Neuronal stem cell (in vitro differentiated cells): ENCODE measurements at regions not wholly inside any gene's neighbourhood (a gene's known extent, or its start where the extent isn't known, plus 50 kb on each side); places are given as distances from the start of the nearest gene placed in this dataset.

Source experiments
- DNase-seq: peaks from one replicate; pipeline ENCODE4 v3.0.0-alpha.2; 2013; ENCODE audit warnings: low spot score
- H2AFZ ChIP-seq: one replicate; pipeline ENCODE4 v1.6.1; 2013; ENCODE audit warnings: mild to moderate bottlenecking, low read length, inconsistent platforms
- H2AK5ac ChIP-seq: 2 replicates; pipeline ENCODE4 v1.6.1; 2013; ENCODE audit warnings: low read depth, mild to moderate bottlenecking, inconsistent platforms, low read length, moderate library complexity, mixed read lengths
- H2BK120ac ChIP-seq: 2 replicates; pipeline ENCODE4 v1.6.1; 2013; ENCODE audit warnings: low read depth, mild to moderate bottlenecking, inconsistent platforms, low read length, moderate library complexity, mixed read lengths
- H2BK12ac ChIP-seq: one replicate; pipeline ENCODE4 v1.6.1; 2013; ENCODE audit warnings: low read length, inconsistent platforms
- H2BK15ac ChIP-seq: 2 replicates; pipeline ENCODE4 v1.6.1; 2013; ENCODE audit warnings: mild to moderate bottlenecking, low read length, inconsistent platforms, mixed read lengths
- H2BK5ac ChIP-seq: one replicate; pipeline ENCODE4 v1.6.1; 2013; ENCODE audit warnings: inconsistent platforms, mild to moderate bottlenecking, low read length, moderate library complexity
- H3K14ac ChIP-seq: one replicate; pipeline ENCODE4 v1.6.1; 2013; ENCODE audit warnings: low read length, inconsistent platforms
- H3K18ac ChIP-seq: 2 replicates; pipeline ENCODE4 v1.6.1; 2013; ENCODE audit warnings: low read length, inconsistent platforms
- H3K23ac ChIP-seq: 2 replicates; pipeline ENCODE4 v1.6.1; 2013; ENCODE audit warnings: low read depth, mild to moderate bottlenecking, mixed read lengths, low read length, inconsistent platforms; ENCODE audit not compliant: poor library complexity
- H3K27ac ChIP-seq: replicated peaks from 3 replicates; pipeline ENCODE4 v1.5.1; 2013; ENCODE audit warnings: low read length, inconsistent platforms
- H3K27me3 ChIP-seq, 3 experiments: 2 replicates each; pipeline ENCODE4 v1.6.1; 2013; ENCODE audit warnings: low read length in 3 of 3, mild to moderate bottlenecking in 2 of 3, inconsistent platforms in 1 of 3, low read depth in 1 of 3, mixed read lengths in 1 of 3, moderate library complexity in 1 of 3; ENCODE audit not compliant: control insufficient read depth in 3 of 3, insufficient read depth in 3 of 3
- H3K36me3 ChIP-seq, 2 donors: replicated peaks in 1 of 2; 2 replicates each; pipeline ENCODE4 v1.6.1; 2013; ENCODE audit warnings: low read length in 2 of 2; ENCODE audit not compliant: control insufficient read depth in 2 of 2, insufficient read depth in 2 of 2
- H3K4ac ChIP-seq: 2 replicates; pipeline ENCODE4 v1.6.1; 2013; ENCODE audit warnings: inconsistent platforms, mild to moderate bottlenecking, low read length, moderate library complexity
- H3K4me1 ChIP-seq, 2 donors: 1 replicate in 1 of 2; 2 replicates in 1 of 2; pipeline ENCODE4 v1.6.1; 2013; ENCODE audit warnings: low read length in 2 of 2, low read depth in 1 of 2; ENCODE audit not compliant: control insufficient read depth in 2 of 2, insufficient read depth in 1 of 2
- H3K4me2 ChIP-seq: one replicate; pipeline ENCODE4 v1.6.1; 2013; ENCODE audit warnings: mild to moderate bottlenecking, low read length, inconsistent platforms; ENCODE audit not compliant: insufficient read depth, poor library complexity, severe bottlenecking
- H3K4me3 ChIP-seq, 2 donors: 2 replicates each; pipeline ENCODE4 v1.5.1; 2013; ENCODE audit warnings: low read length in 2 of 2, mild to moderate bottlenecking in 2 of 2, inconsistent platforms in 1 of 2, moderate library complexity in 1 of 2
- H3K79me1 ChIP-seq: one replicate; pipeline ENCODE4 v1.6.1; 2013; ENCODE audit warnings: low read depth, mild to moderate bottlenecking, inconsistent platforms, low read length, moderate library complexity
- H3K9ac ChIP-seq: one replicate; pipeline ENCODE4 v1.6.1; 2013; ENCODE audit warnings: mild to moderate bottlenecking, low read depth, low read length, inconsistent platforms; ENCODE audit not compliant: poor library complexity
- H3K9me3 ChIP-seq, 2 donors: replicated peaks in 1 of 2; 2 replicates each; pipeline versions ENCODE3 to v1.6.1; 2013; ENCODE audit warnings: low read length in 2 of 2, mild to moderate bottlenecking in 2 of 2, inconsistent platforms in 1 of 2, low read depth in 1 of 2, mixed read lengths in 1 of 2, moderate library complexity in 1 of 2; ENCODE audit not compliant: control insufficient read depth in 2 of 2, insufficient read depth in 1 of 2
- H4K8ac ChIP-seq: one replicate; pipeline ENCODE4 v1.6.1; 2013; ENCODE audit warnings: low read depth, mild to moderate bottlenecking, inconsistent platforms, low read length, moderate library complexity
- H4K91ac ChIP-seq: one replicate; pipeline ENCODE4 v1.6.1; 2013; ENCODE audit warnings: low read length, low read depth, mild to moderate bottlenecking, inconsistent platforms; ENCODE audit not compliant: poor library complexity
- WGBS, 2 donors: extraction: QIAGEN DNeasy Blood & Tissue Kit; methylation state at CpG; one replicate each; pipeline ENCODE4 v1.1.7; 2013; ENCODE audit warnings: missing lambda C conversion rate in 2 of 2, mixed read lengths in 1 of 2; ENCODE audit not compliant: insufficient read length in 2 of 2, insufficient replicate concordance in 1 of 2; ENCODE audit errors: extremely low coverage in 2 of 2; 5-methylcytosine and 5-hydroxymethylcytosine counted together

DNA sequence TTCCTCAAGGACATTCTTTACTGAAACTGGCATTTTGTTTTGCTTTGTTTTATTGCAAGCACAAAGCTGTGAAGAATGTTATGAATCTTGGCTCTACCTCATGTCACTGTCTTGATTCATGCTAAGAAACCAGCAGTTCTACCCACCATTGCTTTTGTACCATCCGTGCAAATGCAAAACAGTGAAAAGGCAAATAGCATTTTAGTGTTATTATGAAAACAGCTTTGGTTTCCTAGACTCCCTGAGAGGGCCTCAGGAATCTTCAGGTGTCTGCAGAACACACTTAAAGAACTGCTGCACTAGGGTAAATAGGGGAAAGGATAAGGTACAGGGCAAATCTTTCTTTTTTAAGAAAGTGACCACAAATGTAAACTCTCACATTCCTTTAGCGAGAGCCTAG lies 318.9 kb downstream of the AHR start:
- Histone ChIP-seq H2BK5ac (no peak overlapping the region), H2BK15ac (no peak overlapping the region), H3K79me1 (no peaks in the 10 kb centered on the region), H3K18ac (no peak overlapping the region), H4K8ac (no peak overlapping the region), H3K4me3 (no peak overlapping the region), H3K4ac (no peak overlapping the region), H3K9me3 (no peaks in the 10 kb centered on the region), H2BK120ac (no peak overlapping the region), H2AFZ (no peak overlapping the region), H3K36me3 (no peaks in the 10 kb centered on the region), H3K4me2 (no peak overlapping the region), H3K9ac (no peak overlapping the region), H3K4me1 (no peaks in the 10 kb centered on the region), H3K27me3 (peaks cover 0 to 2% (median 0%) of the 10 kb centered on the region in 3 experiments), H2AK5ac (no peak overlapping the region), H4K91ac (no peak overlapping the region), H3K27ac (no peak overlapping the region), H2BK12ac (no peak overlapping the region), H3K23ac (no peak overlapping the region), H3K14ac (no peak overlapping the region)
- no CpG with 5 or more reads among the region's 2 CpGs for WGBS, 2 donors
- DNase-seq = no peak

DNA sequence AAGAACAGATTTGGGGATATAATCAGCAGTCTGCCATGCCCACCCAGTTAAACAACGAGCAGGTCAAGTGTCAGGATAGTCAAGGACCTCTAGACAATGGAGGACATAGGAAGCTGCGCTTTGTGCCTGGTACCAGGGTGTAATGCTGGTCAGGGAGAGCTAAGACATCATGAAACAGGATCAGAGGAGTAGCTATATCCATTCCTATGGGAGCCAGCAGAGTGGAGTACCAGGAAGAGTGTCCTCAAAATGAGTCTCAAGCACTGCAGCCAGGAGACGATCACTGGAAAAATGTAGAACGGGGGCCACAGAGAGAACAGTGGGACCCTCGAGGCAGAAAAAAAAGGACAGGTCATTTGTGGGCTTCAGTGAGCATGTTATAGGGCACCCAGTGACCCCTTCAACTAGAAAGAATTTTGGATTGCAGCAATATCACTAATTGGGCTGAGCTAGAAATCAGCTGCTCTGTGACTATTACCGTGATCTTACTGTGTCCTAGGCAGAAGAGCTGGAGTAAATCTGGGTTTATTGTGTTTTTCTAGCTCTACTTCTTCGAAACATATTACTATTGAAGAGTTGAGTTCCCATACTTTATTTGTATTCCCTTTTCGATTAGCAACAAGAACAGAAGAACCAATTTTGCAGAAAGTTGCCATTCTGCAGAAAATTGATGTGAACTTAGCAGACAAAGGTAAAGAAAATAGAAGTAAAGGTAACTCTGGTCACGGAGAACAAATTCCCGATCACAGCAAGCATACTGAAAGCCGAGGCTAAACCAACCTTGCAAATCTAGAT lies 319.6 kb downstream of the AHR start:
- Histone ChIP-seq H2BK120ac (no peak overlapping the region), H2BK12ac (no peak overlapping the region), H2BK5ac (no peak overlapping the region), H4K8ac (no peak overlapping the region), H3K4me2 (no peak overlapping the region), H3K9me3 (no peaks in the 10 kb centered on the region), H2AFZ (no peak overlapping the region), H2BK15ac (no peak overlapping the region), H2AK5ac (no peak overlapping the region), H4K91ac (no peak overlapping the region), H3K36me3 (no peaks in the 10 kb centered on the region), H3K14ac (no peak overlapping the region), H3K27ac (no peak overlapping the region), H3K23ac (no peak overlapping the region), H3K4me3 (no peak overlapping the region), H3K4me1 (no peaks in the 10 kb centered on the region), H3K9ac (no peak overlapping the region), H3K79me1 (no peaks in the 10 kb centered on the region), H3K27me3 (peaks cover 0 to 2% (median 0%) of the 10 kb centered on the region in 3 experiments), H3K18ac (no peak overlapping the region), H3K4ac (no peak overlapping the region)
- no CpG with 5 or more reads among the region's 11 CpGs for WGBS, 2 donors
- DNase-seq = no peak

DNA sequence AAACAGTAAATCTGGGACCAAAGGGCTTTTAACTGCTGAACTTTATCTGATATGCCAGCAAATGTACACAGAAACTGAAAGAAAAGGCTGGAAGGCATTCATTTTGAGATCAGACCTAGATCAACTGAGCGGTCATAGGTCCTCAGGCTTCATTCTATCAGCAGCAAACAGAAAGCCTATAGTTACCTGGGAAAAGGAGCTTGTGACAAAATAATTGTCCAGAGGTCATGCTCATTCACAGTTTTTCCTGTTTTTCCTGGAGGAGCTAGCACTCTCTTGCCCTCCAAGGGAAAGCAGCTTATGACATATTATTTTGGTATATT lies 320.2 kb downstream of the AHR start:
- Histone ChIP-seq H3K9ac (no peak overlapping the region), H2AK5ac (no peak overlapping the region), H2BK12ac (no peak overlapping the region), H4K91ac (no peak overlapping the region), H3K27me3 (peaks cover 0 to under 1% (median 0%) of the 10 kb centered on the region in 3 experiments), H3K36me3 (no peaks in the 10 kb centered on the region), H3K9me3 (no peaks in the 10 kb centered on the region), H3K79me1 (no peaks in the 10 kb centered on the region), H3K4me3 (no peak overlapping the region), H2AFZ (no peak overlapping the region), H3K4ac (no peak overlapping the region), H2BK15ac (no peak overlapping the region), H3K14ac (no peak overlapping the region), H3K23ac (no peak overlapping the region), H3K18ac (no peak overlapping the region), H2BK5ac (no peak overlapping the region), H4K8ac (no peak overlapping the region), H3K27ac (no peak overlapping the region), H3K4me2 (no peak overlapping the region), H2BK120ac (no peak overlapping the region), H3K4me1 (no peaks in the 10 kb centered on the region)
- no CpG with 5 or more reads among the region's 1 CpG for WGBS, 2 donors
- DNase-seq = no peak

DNA sequence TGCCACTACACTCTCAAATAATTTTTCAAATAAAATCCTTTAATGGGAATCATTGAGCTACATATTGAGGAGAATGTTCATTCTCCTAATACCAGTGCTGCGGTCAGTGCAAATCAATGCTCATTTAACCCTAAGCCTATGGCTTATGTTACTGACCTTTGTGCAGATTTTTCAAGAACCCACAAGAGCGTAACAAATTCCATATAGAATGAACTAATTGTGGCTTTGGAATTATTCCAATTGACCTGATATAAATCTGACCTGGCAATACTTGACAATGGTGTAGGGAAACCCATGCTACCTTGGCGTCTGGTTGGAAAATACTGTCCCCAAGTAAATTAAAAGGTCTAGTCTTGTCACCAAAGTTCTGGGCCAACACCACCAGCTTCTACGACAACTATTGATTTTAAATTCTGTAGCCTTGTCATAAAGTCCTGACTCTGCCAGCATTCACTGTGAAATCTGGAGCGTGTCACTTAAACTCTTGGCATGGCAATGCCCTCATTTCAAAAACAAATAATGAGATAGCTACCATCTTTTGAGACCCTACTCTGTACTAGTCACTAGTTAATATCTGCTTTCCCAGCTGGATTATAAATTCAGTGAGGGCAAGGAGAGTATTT lies 320.9 kb downstream of the AHR start:
- Histone ChIP-seq H2AFZ (no peak overlapping the region), H2BK120ac (no peak overlapping the region), H3K9me3 (no peaks in the 10 kb centered on the region), H4K91ac (no peak overlapping the region), H4K8ac (no peak overlapping the region), H2AK5ac (no peak overlapping the region), H2BK15ac (no peak overlapping the region), H2BK5ac (no peak overlapping the region), H3K4me1 (no peaks in the 10 kb centered on the region), H3K23ac (no peak overlapping the region), H3K4ac (no peak overlapping the region), H3K36me3 (no peaks in the 10 kb centered on the region), H3K14ac (no peak overlapping the region), H3K79me1 (no peaks in the 10 kb centered on the region), H3K27me3 (no peaks in the 10 kb centered on the region), H2BK12ac (no peak overlapping the region), H3K4me2 (no peak overlapping the region), H3K4me3 (no peak overlapping the region), H3K18ac (no peak overlapping the region), H3K9ac (no peak overlapping the region), H3K27ac (no peak overlapping the region)
- no CpG with 5 or more reads among the region's 5 CpGs for WGBS, 2 donors
- DNase-seq = no peak
